H9 (cell line): ENCODE measurements at regions not wholly inside any gene's neighbourhood (a gene's known extent, or its start where the extent isn't known, plus 50 kb on each side); places are given as distances from the start of the nearest gene placed in this dataset.

Source experiments
- DNase-seq: peaks from one replicate; pipeline ENCODE4 v3.0.0-alpha.2; 2017
- H2AFZ ChIP-seq: one replicate; pipeline ENCODE4 v1.6.1; 2013; ENCODE audit warnings: mild to moderate bottlenecking, low read length, control low read depth, moderate library complexity
- H2AK5ac ChIP-seq: 2 replicates; pipeline ENCODE4 v1.6.1; 2013; ENCODE audit warnings: low read length, control low read depth, mixed read lengths; ENCODE audit not compliant: insufficient read length
- H2BK120ac ChIP-seq: one replicate; pipeline ENCODE4 v1.6.1; 2013; ENCODE audit warnings: low read depth, mild to moderate bottlenecking, low read length, control low read depth, inconsistent platforms; ENCODE audit not compliant: poor library complexity, severe bottlenecking
- H2BK12ac ChIP-seq: 2 replicates; pipeline ENCODE4 v1.6.1; 2013; ENCODE audit warnings: low read length, control low read depth, mixed read lengths, low read depth; ENCODE audit not compliant: insufficient read length
- H2BK15ac ChIP-seq: 2 replicates; pipeline ENCODE4 v1.6.1; 2013; ENCODE audit warnings: low read depth, low read length, control low read depth
- H2BK20ac ChIP-seq: one replicate; pipeline ENCODE4 v1.6.1; 2013; ENCODE audit warnings: low read depth, mild to moderate bottlenecking, low read length, control low read depth, inconsistent platforms; ENCODE audit not compliant: poor library complexity, severe bottlenecking
- H2BK5ac ChIP-seq: 2 replicates; pipeline ENCODE4 v1.6.1; 2013; ENCODE audit warnings: low read length, control low read depth, mixed read lengths; ENCODE audit not compliant: insufficient read length
- H3K14ac ChIP-seq: 2 replicates; pipeline ENCODE4 v1.6.1; 2013; ENCODE audit warnings: low read length, control low read depth; ENCODE audit not compliant: insufficient read depth
- H3K18ac ChIP-seq: 2 replicates; pipeline ENCODE4 v1.6.1; 2013; ENCODE audit warnings: low read depth, mild to moderate bottlenecking, mixed read lengths, low read length, control low read depth; ENCODE audit not compliant: insufficient read length
- H3K23ac ChIP-seq: 2 replicates; pipeline ENCODE4 v1.6.1; 2013; ENCODE audit warnings: low read length, control low read depth, mixed read lengths, low read depth; ENCODE audit not compliant: insufficient read length
- H3K23me2 ChIP-seq: 2 replicates; pipeline ENCODE4 v1.6.1; 2013; ENCODE audit warnings: low read depth, mild to moderate bottlenecking, mixed read lengths, low read length, control low read depth; ENCODE audit not compliant: insufficient read length, poor library complexity, severe bottlenecking
- H3K27ac ChIP-seq: 2 replicates; pipeline ENCODE4 v1.5.1; 2013; ENCODE audit warnings: low read length, control low read depth, mixed read lengths, low read depth; ENCODE audit not compliant: insufficient read length
- H3K27me3 ChIP-seq: 2 replicates; pipeline ENCODE4 v1.6.1; 2013; ENCODE audit warnings: low read length, control low read depth, inconsistent platforms; ENCODE audit not compliant: insufficient read depth
- H3K4ac ChIP-seq: 2 replicates; pipeline ENCODE4 v1.6.1; 2013; ENCODE audit warnings: low read depth, mild to moderate bottlenecking, control low read depth, inconsistent platforms, low read length, moderate library complexity
- H3K4me1 ChIP-seq: 2 replicates; pipeline ENCODE4 v1.6.1; 2013; ENCODE audit warnings: low read length, control low read depth, inconsistent platforms; ENCODE audit not compliant: insufficient read depth
- H3K4me2 ChIP-seq: 2 replicates; pipeline ENCODE4 v1.6.1; 2013; ENCODE audit warnings: low read length, control low read depth, mixed read lengths; ENCODE audit not compliant: insufficient read length, insufficient read depth
- H3K56ac ChIP-seq: 2 replicates; pipeline ENCODE4 v1.6.1; 2013; ENCODE audit warnings: low read depth, mild to moderate bottlenecking, mixed read lengths, low read length, control low read depth; ENCODE audit not compliant: insufficient read length
- H3K79me1 ChIP-seq: 2 replicates; pipeline ENCODE4 v1.6.1; 2013; ENCODE audit warnings: low read depth, mild to moderate bottlenecking, moderate library complexity, low read length, control low read depth, inconsistent platforms; ENCODE audit not compliant: insufficient read depth, poor library complexity, severe bottlenecking
- H3K79me2 ChIP-seq: 2 replicates; pipeline ENCODE4 v1.6.1; 2013; ENCODE audit warnings: low read length, control low read depth, inconsistent platforms; ENCODE audit not compliant: insufficient read depth
- H3K9ac ChIP-seq: 2 replicates; pipeline ENCODE4 v1.6.1; 2013; ENCODE audit warnings: low read length, control low read depth, mixed read lengths; ENCODE audit not compliant: insufficient read length; ENCODE audit errors: extremely low read depth
- H3K9me3 ChIP-seq: one replicate; pipeline ENCODE4 v1.6.1; 2013; ENCODE audit warnings: low read depth, low read length, inconsistent platforms; ENCODE audit not compliant: control insufficient read depth
- H3T11ph ChIP-seq: one replicate; pipeline ENCODE4 v1.6.1; 2013; ENCODE audit warnings: mild to moderate bottlenecking, low read length, control low read depth, inconsistent platforms
- H4K20me1 ChIP-seq: one replicate; pipeline ENCODE4 v1.6.1; 2013; ENCODE audit not compliant: control insufficient read depth, insufficient read length, insufficient read depth
- H4K5ac ChIP-seq: 2 replicates; pipeline ENCODE4 v1.6.1; 2013; ENCODE audit warnings: low read depth, mild to moderate bottlenecking, mixed read lengths, low read length, control low read depth; ENCODE audit not compliant: insufficient read length
- H4K8ac ChIP-seq: replicated peaks from 2 replicates; pipeline ENCODE4 v1.6.1; 2013; ENCODE audit warnings: low read length, control low read depth, mixed read lengths, low read depth; ENCODE audit not compliant: insufficient read length
- H4K91ac ChIP-seq: 2 replicates; pipeline ENCODE4 v1.6.1; 2013; ENCODE audit warnings: low read depth, mild to moderate bottlenecking, moderate library complexity, mixed read lengths, low read length, control low read depth; ENCODE audit not compliant: insufficient read length
- H3K27ac Mint-ChIP-seq, 3 experiments: 2 replicates in 2 of 3; 3 replicates in 1 of 3; pipeline ENCODE4 v1.8.0; 2020 to 2021; ENCODE audit warnings: mixed read lengths in 3 of 3, mild to moderate bottlenecking in 1 of 3, moderate library complexity in 1 of 3
- H3K27me3 Mint-ChIP-seq: 2 replicates; pipeline ENCODE4 v1.8.0; 2021; ENCODE audit warnings: low read depth, mild to moderate bottlenecking, moderate library complexity, mixed read lengths
- H3K36me3 Mint-ChIP-seq, 3 experiments: 2 replicates in 2 of 3; 3 replicates in 1 of 3; pipeline ENCODE4 v1.8.0; 2020 to 2021; ENCODE audit warnings: low read depth in 3 of 3, mixed read lengths in 3 of 3; ENCODE audit not compliant: insufficient read depth in 1 of 3
- H3K4me1 Mint-ChIP-seq, 2 experiments: 2 replicates each; pipeline ENCODE4 v1.8.0; 2020; ENCODE audit warnings: mixed read lengths in 2 of 2
- H3K4me3 Mint-ChIP-seq, 2 experiments: 2 replicates in 1 of 2; 3 replicates in 1 of 2; pipeline ENCODE4 v1.8.0; 2020 to 2021; ENCODE audit warnings: mild to moderate bottlenecking in 2 of 2, mixed read lengths in 2 of 2, moderate library complexity in 1 of 2
- H3K9me3 Mint-ChIP-seq, 2 experiments: 2 replicates in 1 of 2; 3 replicates in 1 of 2; pipeline ENCODE4 v1.8.0; 2020; ENCODE audit warnings: mild to moderate bottlenecking in 2 of 2, mixed read lengths in 2 of 2, moderate library complexity in 1 of 2
- CTCF ChIP-seq: fragments of 200-600 bp; sonication (generic); conservative IDR thresholded peaks from 3 replicates; pipeline ENCODE4 v1.8.0; 2021; ENCODE audit warnings: antibody characterized with exemption, mild to moderate bottlenecking
- WGBS: extraction: QIAGEN DNeasy Blood & Tissue Kit; methylation state at CpG from one replicate; pipeline ENCODE4 v1.1.7; 2013; ENCODE audit warnings: missing lambda C conversion rate, low lambda C conversion rate, mixed read lengths; ENCODE audit not compliant: insufficient read length; ENCODE audit errors: extremely low coverage; 5-methylcytosine and 5-hydroxymethylcytosine counted together

- H3K23ac ChIP-seq, result no peak overlapping the region
- H2BK20ac ChIP-seq, result no peak overlapping the region
- Mint-ChIP-seq H3K27ac (peak overlapping the region in 1 of 3 experiments; percentile 71; a peak in 1 of 7 replicates), H3K9me3 (no peaks in the 10 kb centered on the region; a peak in 1 of 5 replicates), H3K36me3 (peaks cover 0 to 3% (median 0%) of the 10 kb centered on the region in 3 experiments; a peak in 1 of 7 replicates), H3K4me3 (no peak overlapping the region), H3K27me3 (no peaks in the 10 kb centered on the region), H3K4me1 (peaks cover 5% of the 10 kb centered on the region in 2 experiments)
- no peak overlapping the region for H3T11ph ChIP-seq
- no peaks in the 10 kb centered on the region for H3K9me3 ChIP-seq
- H4K8ac ChIP-seq, result no peak overlapping the region
- H2BK120ac ChIP-seq, result no peak overlapping the region
- no peaks in the 10 kb centered on the region for H3K79me2 ChIP-seq
- H2BK15ac ChIP-seq, result no peak overlapping the region
- no peaks in the 10 kb centered on the region for H3K23me2 ChIP-seq
- TF ChIP-seq CTCF, result no peak
- DNase-seq, result no peak
- no peak overlapping the region for H4K5ac ChIP-seq
- no CpG with 5 or more reads among the region's 5 CpGs for WGBS
- H3K27ac ChIP-seq, result no peak overlapping the region
- H3K79me1 ChIP-seq, result no peaks in the 10 kb centered on the region
- H2BK12ac ChIP-seq, result no peak overlapping the region
- H4K91ac ChIP-seq, result no peak overlapping the region
- H3K4ac ChIP-seq, result no peak overlapping the region
- H2BK5ac ChIP-seq, result no peak overlapping the region
- H3K56ac ChIP-seq, result no peak overlapping the region
- H3K14ac ChIP-seq, result no peak overlapping the region
- H4K20me1 ChIP-seq, result no peaks in the 10 kb centered on the region
- no peak overlapping the region for H3K9ac ChIP-seq
- H3K4me1 ChIP-seq, result no peaks in the 10 kb centered on the region
- H3K18ac ChIP-seq, result no peak overlapping the region
- H2AK5ac ChIP-seq, result no peak overlapping the region
- no peak overlapping the region for H2AFZ ChIP-seq
- no peak overlapping the region for H3K4me2 ChIP-seq
- no peaks in the 10 kb centered on the region for H3K27me3 ChIP-seq
Measured at GRCh38 chr4:182017038-182017437, 226.2 kb upstream of the TENM3 start.
